MM.1S (cell line): ENCODE measurements at regions not wholly inside any gene's neighbourhood (a gene's known extent, or its start where the extent isn't known, plus 50 kb on each side); places are given as distances from the start of the nearest gene placed in this dataset.

Experiments used
- DNase-seq: peaks from one replicate; pipeline ENCODE4 v3.0.0-alpha.2; 2015
- H2AFZ ChIP-seq: fragments of 300-600 bp; sonication (generic); 2 replicates; pipeline ENCODE4 v1.6.0; 2016; ENCODE audit warnings: antibody characterized with exemption, low read length
- H3F3A ChIP-seq: fragments of 300-600 bp; sonication (generic); 2 replicates; pipeline ENCODE4 v1.6.1; 2016; ENCODE audit warnings: mild to moderate bottlenecking, antibody characterized with exemption, low read length, moderate library complexity, mixed read lengths; ENCODE audit not compliant: insufficient read depth
- H3K27ac ChIP-seq: fragments of 300-600 bp; sonication (generic); 2 replicates; pipeline ENCODE4 v1.5.1; 2016; ENCODE audit warnings: mild to moderate bottlenecking, low read length
- H3K27me3 ChIP-seq: fragments of 300-600 bp; sonication (generic); replicated peaks from 2 replicates; pipeline ENCODE4 v1.6.0; 2016; ENCODE audit warnings: low read length; ENCODE audit not compliant: insufficient read depth
- H3K36me3 ChIP-seq: fragments of 300-600 bp; sonication (generic); replicated peaks from 2 replicates; pipeline ENCODE4 v1.6.1; 2016; ENCODE audit warnings: mild to moderate bottlenecking, low read length, mixed read lengths; ENCODE audit not compliant: insufficient read depth
- H3K4me1 ChIP-seq: fragments of 300-600 bp; sonication (generic); 2 replicates; pipeline ENCODE4 v1.6.1; 2016; ENCODE audit warnings: low read length, mixed read lengths
- H3K4me2 ChIP-seq: fragments of 300-600 bp; sonication (generic); 2 replicates; pipeline ENCODE4 v1.6.0; 2016; ENCODE audit warnings: low read depth, low read length
- H3K4me3 ChIP-seq: fragments of 300-600 bp; sonication (generic); 2 replicates; pipeline ENCODE4 v1.5.1; 2016; ENCODE audit warnings: low read length, mixed read lengths
- H3K79me2 ChIP-seq: fragments of 300-600 bp; sonication (generic); 2 replicates; pipeline ENCODE4 v1.6.1; 2016; ENCODE audit warnings: mixed run types, low read length, mixed read lengths
- H3K9ac ChIP-seq: fragments of 300-600 bp; sonication (generic); 2 replicates; pipeline ENCODE4 v1.6.1; 2016; ENCODE audit warnings: low read length, mixed read lengths
- H3K9me2 ChIP-seq: fragments of 300-600 bp; sonication (generic); replicated peaks from 2 replicates; pipeline ENCODE4 v1.6.1; 2016; ENCODE audit warnings: mild to moderate bottlenecking, low read length, mixed read lengths; ENCODE audit not compliant: insufficient read depth
- H3K9me3 ChIP-seq: fragments of 300-600 bp; sonication (generic); replicated peaks from 2 replicates; pipeline ENCODE4 v1.6.1; 2016; ENCODE audit warnings: mild to moderate bottlenecking, low read length, mixed read lengths; ENCODE audit not compliant: insufficient read depth
- H4K20me1 ChIP-seq: fragments of 300-600 bp; sonication (generic); 2 replicates; pipeline ENCODE4 v1.6.1; 2016; ENCODE audit warnings: mild to moderate bottlenecking, low read length, moderate library complexity, mixed read lengths; ENCODE audit not compliant: insufficient read depth
- CTCF ChIP-seq: fragments of 300-600 bp; sonication (generic); IDR thresholded peaks from 2 replicates; pipeline ENCODE4 v1.5.1; 2016; ENCODE audit warnings: antibody characterized with exemption, low read length, mixed read lengths
- EZH2 ChIP-seq: fragments of 300-600 bp; sonication (generic); optimal IDR thresholded peaks from 2 replicates; pipeline ENCODE3; 2017; ENCODE audit warnings: low read depth, mild to moderate bottlenecking, antibody characterized with exemption, low read length, mixed read lengths
- EZH2phosphoT487 ChIP-seq: fragments of 300-600 bp; sonication (generic); IDR thresholded peaks from 2 replicates; pipeline ENCODE4 v1.6.1; 2018; ENCODE audit warnings: antibody characterized with exemption, low read length

GRCh38 chr4:165788686-165789463 is 84.2 kb upstream of the TLL1 start:
- Histone ChIP-seq H3K27ac (no peak overlapping the region), H3K4me3 (no peak overlapping the region), H3K4me1 (0 out of 2 replicates have a peak, but pooled peaks cover 4% of the 10 kb centered on the region)

GRCh38 chr4:165793236-165793635 is 79.8 kb upstream of the TLL1 start:
- DNase-seq, result no peak
- H3K36me3 ChIP-seq, result no peaks in the 10 kb centered on the region
- no peak overlapping the region for H3K4me3 ChIP-seq
- no peaks in the 10 kb centered on the region for H3K79me2 ChIP-seq
- H3K9me3 ChIP-seq, result no peaks in the 10 kb centered on the region
- no peaks in the 10 kb centered on the region for H3K9me2 ChIP-seq
- H3K27ac ChIP-seq, result no peak overlapping the region
- no peak overlapping the region for H3K4me2 ChIP-seq
- H3K9ac ChIP-seq, result no peak overlapping the region
- no peak overlapping the region for H2AFZ ChIP-seq
- no peaks in the 10 kb centered on the region for H3F3A ChIP-seq
- H3K4me1 ChIP-seq, result no peaks in the 10 kb centered on the region
- H4K20me1 ChIP-seq, result no peaks in the 10 kb centered on the region
- no peaks in the 10 kb centered on the region for H3K27me3 ChIP-seq
- TF ChIP-seq CTCF (no peak), EZH2 (no peak)

More at GRCh38 chr4:165788686-165789463, 84.2 kb upstream of the TLL1 start:
- H3K79me2 ChIP-seq, result no peaks in the 10 kb centered on the region
- DNase-seq, result no peak
- H3F3A ChIP-seq, result no peaks in the 10 kb centered on the region
- no peaks in the 10 kb centered on the region for H4K20me1 ChIP-seq
- no peak overlapping the region for H2AFZ ChIP-seq
- no peaks in the 10 kb centered on the region for H3K9me3 ChIP-seq
- H3K36me3 ChIP-seq, result no peaks in the 10 kb centered on the region
- no peak for TF ChIP-seq CTCF
- TF ChIP-seq EZH2phosphoT487, result no peak
- no peak for TF ChIP-seq EZH2
- no peak overlapping the region for H3K4me2 ChIP-seq
- no peaks in the 10 kb centered on the region for H3K27me3 ChIP-seq
- H3K9ac ChIP-seq, result no peak overlapping the region
- H3K9me2 ChIP-seq, result no peaks in the 10 kb centered on the region

- no peak overlapping the region for H3K4me3 ChIP-seq
- no peak overlapping the region for H2AFZ ChIP-seq
- no peak for DNase-seq
- H3K9me2 ChIP-seq, result no peaks in the 10 kb centered on the region
- H3K27me3 ChIP-seq, result no peaks in the 10 kb centered on the region
- no peak overlapping the region for H3K9ac ChIP-seq
- H3K9me3 ChIP-seq, result no peaks in the 10 kb centered on the region
- H4K20me1 ChIP-seq, result no peaks in the 10 kb centered on the region
- no peak overlapping the region for H3K27ac ChIP-seq
- H3K79me2 ChIP-seq, result no peaks in the 10 kb centered on the region
- no peaks in the 10 kb centered on the region for H3K4me1 ChIP-seq
- no peak overlapping the region for H3K4me2 ChIP-seq
- H3F3A ChIP-seq, result no peaks in the 10 kb centered on the region
- TF ChIP-seq EZH2phosphoT487 (no peak), EZH2 (no peak), CTCF (no peak)
- no peaks in the 10 kb centered on the region for H3K36me3 ChIP-seq
Measured at GRCh38 chr4:165794834-165795233, 78.2 kb upstream of the TLL1 start.
